ENCODE measurements at regions not wholly inside any gene's neighbourhood (a gene's known extent, or its start where the extent isn't known, plus 50 kb on each side); places are given as distances from the start of the nearest gene placed in this dataset.

DNA sequence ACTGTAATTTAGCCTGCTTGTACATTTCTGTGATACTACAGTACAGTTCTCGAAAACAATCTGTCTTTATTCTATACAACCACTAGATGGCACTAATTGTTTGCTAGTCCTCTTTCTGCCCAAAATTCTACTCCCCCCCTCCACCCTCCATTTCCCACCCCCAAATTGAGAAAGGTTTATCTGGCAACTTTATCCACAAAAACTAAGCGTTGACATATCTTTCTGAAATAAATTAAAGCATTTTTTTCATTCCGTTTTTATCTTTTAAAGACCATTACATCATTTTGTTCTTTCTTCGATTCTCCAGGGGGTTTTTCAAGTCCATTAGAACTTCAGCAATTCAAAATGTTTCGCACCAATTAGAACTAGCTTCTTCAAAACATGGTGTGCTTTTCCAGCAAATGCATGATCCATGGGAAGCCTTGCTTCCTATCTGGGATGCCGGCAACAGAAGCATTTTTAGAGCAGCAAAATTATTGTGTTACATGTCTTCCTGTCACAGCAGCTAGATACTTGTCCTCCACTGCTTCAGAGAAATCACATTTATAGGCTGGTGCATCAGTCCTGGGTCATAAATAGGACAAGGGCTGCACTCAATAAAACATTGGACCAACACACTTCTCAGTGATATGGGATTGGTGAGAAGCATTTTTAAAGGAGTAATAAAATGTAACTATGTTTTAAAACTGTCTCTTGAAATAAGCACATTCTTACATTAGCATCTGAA is 241.3 kb downstream of the PAX3 start:
- no peak for TF ChIP-seq POLR2A (IDR thresholded peaks at IDR 0.05; ENCODE audit: low read length)
- no peak for TF ChIP-seq GATA1 (IDR thresholded peaks at IDR 0.05; ENCODE audit: low read depth, low read length)

Data from erythroblast (primary cell).